Endothelial cell of umbilical vein (primary cell): ENCODE measurements at regions not wholly inside any gene's neighbourhood (a gene's known extent, or its start where the extent isn't known, plus 50 kb on each side); places are given as distances from the start of the nearest gene placed in this dataset.

ENCODE experiments used
- BruUV-seq: library from RNA; stranded (reverse); fragments of 400-500 nt; replicated peaks from 2 replicates; lab custom pipeline; 2021; lab: Mats Ljungman, UMichigan
- CTCF ChIA-PET: fragments of 300-600, 350-600 bp; sonication (Branson Sonifier 250); formaldehyde crosslinking; loops from one replicate; lab custom pipeline; 2021; ENCODE audit warnings: antibody characterized with exemption, inconsistent platforms; lab: Charles Lee
- POLR2A ChIA-PET: fragments of 300-600, 350-600 bp; sonication (Branson Sonifier 250); formaldehyde crosslinking; loops from one replicate; lab custom pipeline; 2021; ENCODE audit warnings: antibody characterized with exemption, inconsistent platforms; lab: Charles Lee
- DNase-seq: peaks from one replicate; pipeline ENCODE4 v3.0.0-alpha.2; 2011; ENCODE audit warnings: low read depth, low spot score
- FAIRE-seq: peaks from 2 replicates; lab custom pipeline; 2011; peaks lifted over from hg19 to GRCh38; lab: Jason Lieb, UNC
- H2AFZ ChIP-seq: 2 replicates; pipeline ENCODE4 v1.6.0; 2012; ENCODE audit warnings: low read depth, low read length, control low read depth, inconsistent platforms
- H3K27ac ChIP-seq: 2 replicates; pipeline ENCODE4 v1.5.1; 2011; ENCODE audit warnings: low read depth, mild to moderate bottlenecking, control low read depth, low read length, moderate library complexity; ENCODE audit not compliant: insufficient read depth
- H3K27me3 ChIP-seq, 2 experiments: 2 replicates each; pipeline versions ENCODE4 v1.6.0 to v1.6.1; 2011; ENCODE audit warnings: low read length in 2 of 2, mixed read lengths in 1 of 2; ENCODE audit not compliant: control insufficient read depth in 2 of 2, insufficient read depth in 2 of 2
- H3K36me3 ChIP-seq, 2 experiments: 2 replicates in 1 of 2; 3 replicates in 1 of 2; pipeline ENCODE4 v1.5.1; 2011; ENCODE audit warnings: low read length in 2 of 2, mild to moderate bottlenecking in 1 of 2, moderate library complexity in 1 of 2; ENCODE audit not compliant: control insufficient read depth in 2 of 2, insufficient read depth in 2 of 2; ENCODE audit errors: extremely low read depth in 1 of 2
- H3K4me1 ChIP-seq: 3 replicates; pipeline ENCODE4 v1.5.1; 2011; ENCODE audit warnings: mild to moderate bottlenecking, low read length; ENCODE audit not compliant: control insufficient read depth, insufficient read depth; ENCODE audit errors: extremely low read depth
- H3K4me2 ChIP-seq: 2 replicates; pipeline ENCODE4 v1.6.1; 2011; ENCODE audit warnings: low read length, control low read depth, mixed read lengths; ENCODE audit not compliant: insufficient read depth
- H3K4me3 ChIP-seq, 3 experiments: fragments of 200-600 bp in 1 of 3; sonication (generic), shearing (Covaris generic) in 1 of 3; replicated peaks in 1 of 3; 2 replicates each; pipeline ENCODE4 v1.5.1; 2011 to 2016; ENCODE audit warnings: control low read depth in 3 of 3, low read length in 3 of 3, mild to moderate bottlenecking in 2 of 3, inconsistent platforms in 1 of 3, low read depth in 1 of 3, moderate library complexity in 1 of 3; ENCODE audit not compliant: insufficient read depth in 1 of 3
- H3K79me2 ChIP-seq: 2 replicates; pipeline ENCODE4 v1.6.0; 2012; ENCODE audit warnings: low read length, inconsistent platforms; ENCODE audit not compliant: control insufficient read depth, insufficient read depth
- H3K9ac ChIP-seq: replicated peaks from 2 replicates; pipeline ENCODE3; 2011; ENCODE audit warnings: low read length, control low read depth; ENCODE audit not compliant: insufficient read depth; ENCODE audit errors: extremely low read depth
- H3K9me1 ChIP-seq: replicated peaks from 3 replicates; pipeline ENCODE4 v1.6.0; 2011; ENCODE audit warnings: mild to moderate bottlenecking, low read length; ENCODE audit not compliant: control insufficient read depth, insufficient read depth; ENCODE audit errors: extremely low read depth
- H3K9me3 ChIP-seq: replicated peaks from 2 replicates; pipeline ENCODE4 v1.5.1; 2012; ENCODE audit warnings: low read length, inconsistent platforms; ENCODE audit not compliant: control insufficient read depth, insufficient read depth
- H4K20me1 ChIP-seq: replicated peaks from 2 replicates; pipeline ENCODE3; 2011; ENCODE audit warnings: mild to moderate bottlenecking, low read length; ENCODE audit not compliant: control insufficient read depth, insufficient read depth; ENCODE audit errors: extremely low read depth
- CTCF ChIP-seq, 2 donors: IDR thresholded peaks; 1 replicate in 1 of 2; 2 replicates in 1 of 2; pipeline ENCODE4 v1.5.1; 2011; ENCODE audit warnings: low read length in 2 of 2, mild to moderate bottlenecking in 2 of 2, moderate library complexity in 2 of 2, control low read depth in 1 of 2, inconsistent platforms in 1 of 2, low read depth in 1 of 2; ENCODE audit not compliant: insufficient read depth in 1 of 2; ENCODE audit errors: extremely low read depth in 1 of 2
- EZH2 ChIP-seq: IDR thresholded peaks from 2 replicates; pipeline ENCODE4 v1.6.1; 2012; ENCODE audit warnings: borderline replicate concordance, low read depth, mild to moderate bottlenecking, moderate library complexity, low read length, inconsistent platforms; ENCODE audit not compliant: severe bottlenecking
- FOS ChIP-seq: IDR thresholded peaks from 2 replicates; pipeline ENCODE4 v1.6.1; 2011; ENCODE audit warnings: mild to moderate bottlenecking, low read length, moderate library complexity, borderline replicate concordance; ENCODE audit not compliant: insufficient read depth
- GATA2 ChIP-seq: IDR thresholded peaks from 2 replicates; pipeline ENCODE4 v1.7.0; 2011; ENCODE audit warnings: low read depth, mild to moderate bottlenecking, moderate library complexity, mixed read lengths, low read length; ENCODE audit not compliant: insufficient read length, insufficient read depth
- JUN ChIP-seq: IDR thresholded peaks from 2 replicates; pipeline ENCODE4 v1.6.1; 2011; ENCODE audit warnings: borderline replicate concordance, low read depth; ENCODE audit not compliant: insufficient read length, insufficient read depth
- MAX ChIP-seq: IDR thresholded peaks from 2 replicates; pipeline ENCODE4 v1.6.1; 2011; ENCODE audit not compliant: insufficient read depth, insufficient read length
- MYC ChIP-seq: IDR thresholded peaks from one replicate; pipeline ENCODE4 v1.6.1; 2011; ENCODE audit warnings: mild to moderate bottlenecking, low read depth, low read length
- POLR2A ChIP-seq: IDR thresholded peaks from 2 replicates; pipeline ENCODE4 v1.6.1; 2012; ENCODE audit warnings: low read depth, mild to moderate bottlenecking, control low read depth, low read length
- POLR2AphosphoS5 ChIP-seq: IDR thresholded peaks from 2 replicates; pipeline ENCODE4 v1.6.1; 2012; ENCODE audit warnings: low read depth, mild to moderate bottlenecking, control low read depth, low read length, moderate library complexity; ENCODE audit not compliant: insufficient read depth
- dilution Hi-C: fragments of 300-500 bp; cut with MboI; formaldehyde crosslinking; loops from one replicate; pipeline ENCODE4 v1.15.0; 2019; ENCODE audit warnings: low sequenced_read_pairs; ENCODE audit not compliant: extremely low pct_ligation_motif_present
- intact Hi-C: fragments of 100-400 bp; cut with micrococcal nuclease; formaldehyde crosslinking; loops from one replicate; pipeline ENCODE4 v1.10.0; 2022

- no TSS peak for BruUV-seq
- Histone ChIP-seq H3K4me2 (no peak overlapping the region), H3K4me1 (no peaks in the 10 kb centered on the region), H4K20me1 (no peaks in the 10 kb centered on the region), H3K4me3 (no peak overlapping the region), H2AFZ (no peak overlapping the region), H3K27ac (no peak overlapping the region), H3K9ac (no peak overlapping the region), H3K36me3 (no peaks in the 10 kb centered on the region), H3K9me1 (no peaks in the 10 kb centered on the region), H3K27me3 (no peaks in the 10 kb centered on the region), H3K79me2 (no peaks in the 10 kb centered on the region), H3K9me3 (peaks cover 3% of the 10 kb centered on the region)
- TF ChIP-seq POLR2A (no peak), POLR2AphosphoS5 (no peak), EZH2 (no peak), FOS (no peak), MAX (no peak), MYC (no peak), GATA2 (no peak), JUN (no peak), CTCF (IDR thresholded peaks at IDR 0.05; ENCODE audit: extremely low read depth in 1 of 2, insufficient read depth in 1 of 2, low read depth in 1 of 2, low read length in 2 of 2) (no peak)
- dilution Hi-C loops, result no loop called here
- intact Hi-C loops, result no loop called here
- POLR2A ChIA-PET, result no interaction called here
- no peak for DNase-seq
- CTCF ChIA-PET, result no interaction called here
- FAIRE-seq, result no peak
Measured at GRCh38 chr22:49271369-49271727, 556.3 kb downstream of the BRD1 start.
